ENCODE measurements at regions not wholly inside any gene's neighbourhood (a gene's known extent, or its start where the extent isn't known, plus 50 kb on each side); places are given as distances from the start of the nearest gene placed in this dataset.

GRCh38 chr5:68749631-68750030 is 344.2 kb upstream of the SLC30A5 start:
- no peak for TF ChIP-seq CTCF (IDR thresholded peaks at IDR 0.05)
- no peak for TF ChIP-seq EZH2 (IDR thresholded peaks at IDR 0.05; ENCODE audit: borderline replicate concordance, insufficient read depth, low read depth, low read length, poor library complexity, severe bottlenecking)
